MCF 10A (cell line): ENCODE measurements at regions not wholly inside any gene's neighbourhood (a gene's known extent, or its start where the extent isn't known, plus 50 kb on each side); places are given as distances from the start of the nearest gene placed in this dataset.

Source experiments
- BruUV-seq: library from RNA; stranded (reverse); fragments of 400-500 nt; replicated peaks from 2 replicates; lab custom pipeline; 2021; lab: Mats Ljungman, UMichigan
- CTCF ChIA-PET: fragments of 300-600 bp; sonication (Branson Sonifier 250); formaldehyde crosslinking; extraction: SDS; loops from one replicate; lab custom pipeline; 2021; ENCODE audit warnings: antibody characterized with exemption, inconsistent platforms; lab: Yijun Ruan, JAX
- POLR2A ChIA-PET: fragments of 300-600, 350-650 bp; sonication (Branson Sonifier 250); formaldehyde crosslinking; extraction: SDS; loops from one replicate; lab custom pipeline; 2020; ENCODE audit warnings: antibody characterized with exemption, inconsistent platforms; lab: Yijun Ruan, JAX
- DNase-seq: peaks from one replicate; pipeline ENCODE4 v3.0.0-alpha.2; 2018; ENCODE audit not compliant: unreplicated experiment
- H3K27ac Mint-ChIP-seq: one replicate; pipeline ENCODE4 v1.8.0; 2022; ENCODE audit warnings: mild to moderate bottlenecking, low read depth, mixed read lengths; ENCODE audit not compliant: unreplicated experiment
- H3K27me3 Mint-ChIP-seq: one replicate; pipeline ENCODE4 v1.8.0; 2022; ENCODE audit warnings: mixed read lengths; ENCODE audit not compliant: insufficient read depth, unreplicated experiment
- H3K36me3 Mint-ChIP-seq: one replicate; pipeline ENCODE4 v1.8.0; 2022; ENCODE audit warnings: mild to moderate bottlenecking, moderate library complexity, mixed read lengths; ENCODE audit not compliant: insufficient read depth, unreplicated experiment
- H3K4me1 Mint-ChIP-seq: one replicate; pipeline ENCODE4 v1.8.0; 2022; ENCODE audit warnings: mixed read lengths; ENCODE audit not compliant: insufficient read depth, unreplicated experiment
- H3K4me3 Mint-ChIP-seq: one replicate; pipeline ENCODE4 v1.8.0; 2022; ENCODE audit warnings: mild to moderate bottlenecking, moderate library complexity, mixed read lengths; ENCODE audit not compliant: unreplicated experiment
- H3K9me3 Mint-ChIP-seq: one replicate; pipeline ENCODE4 v1.8.0; 2022; ENCODE audit warnings: mixed read lengths; ENCODE audit not compliant: unreplicated experiment
- CTCF ChIP-seq: fragments of 200-600 bp; IDR thresholded peaks from one replicate; pipeline ENCODE4 v1.8.0; 2022; ENCODE audit warnings: antibody characterized with exemption, mild to moderate bottlenecking; ENCODE audit not compliant: unreplicated experiment
- intact Hi-C: fragments of 100-400 bp; cut with micrococcal nuclease; formaldehyde crosslinking; loops from 2 replicates; pipeline ENCODE4 v1.14.1; 2022

- Mint-ChIP-seq H3K4me1 (no peaks in the 10 kb centered on the region), H3K27ac (no peak overlapping the region), H3K36me3 (peaks cover 5% of the 10 kb centered on the region), H3K27me3 (no peaks in the 10 kb centered on the region), H3K9me3 (peaks cover 10% of the 10 kb centered on the region), H3K4me3 (no peak overlapping the region)
- BruUV-seq = no TSS peak
- no peak for TF ChIP-seq CTCF
- intact Hi-C loops = no loop called here
- ChIA-PET POLR2A (no interaction called here), CTCF (interaction anchor here (0.6 kb wide), 1 partner anchor 308 kb away, joined by 3 read pairs; no protein-coding TSS in a partner anchor)
- DNase-seq = no peak
Observed at GRCh38 chr15:93917181-93917580, 314.2 kb upstream of the MCTP2 start.

- Mint-ChIP-seq H3K4me3 (no peak overlapping the region), H3K9me3 (no peaks in the 10 kb centered on the region), H3K4me1 (no peaks in the 10 kb centered on the region), H3K36me3 (peaks cover 5% of the 10 kb centered on the region), H3K27me3 (no peaks in the 10 kb centered on the region), H3K27ac (no peak overlapping the region)
- intact Hi-C loops = no loop called here
- no peak for TF ChIP-seq CTCF
- BruUV-seq = no TSS peak
- no peak for DNase-seq
- ChIA-PET POLR2A (no interaction called here), CTCF (no interaction called here)
Observed at GRCh38 chr15:93913871-93914270, 317.5 kb upstream of the MCTP2 start.

GRCh38 chr15:93913310-93913709, 318.1 kb upstream of the MCTP2 start:
- no peak for DNase-seq
- POLR2A ChIA-PET = no interaction called here
- intact Hi-C loops = no loop called here
- no peak overlapping the region for H3K27ac Mint-ChIP-seq
- no peak overlapping the region for H3K4me3 Mint-ChIP-seq
- TF ChIP-seq CTCF = no peak
- H3K4me1 Mint-ChIP-seq = no peaks in the 10 kb centered on the region
- H3K36me3 Mint-ChIP-seq = peaks cover 5% of the 10 kb centered on the region
- BruUV-seq = no TSS peak
- H3K27me3 Mint-ChIP-seq = no peaks in the 10 kb centered on the region
- H3K9me3 Mint-ChIP-seq = no peaks in the 10 kb centered on the region
- CTCF ChIA-PET = no interaction called here

GRCh38 chr15:93900476-93901400, 330.6 kb upstream of the MCTP2 start:
- BruUV-seq = no TSS peak
- ChIA-PET CTCF (interaction anchor here (0.6 to 0.7 kb wide), 2 partner anchors 98 to 844 kb away, joined by 3 to 5 read pairs; no protein-coding TSS in a partner anchor), POLR2A (interaction anchor here (0.6 kb wide), 1 partner anchor 813 kb away, joined by 3 read pairs; no protein-coding TSS in a partner anchor)
- H3K4me1 Mint-ChIP-seq = no peaks in the 10 kb centered on the region
- no peaks in the 10 kb centered on the region for H3K36me3 Mint-ChIP-seq
- H3K4me3 Mint-ChIP-seq = no peak overlapping the region
- no peaks in the 10 kb centered on the region for H3K27me3 Mint-ChIP-seq
- no peak for TF ChIP-seq CTCF
- no peak overlapping the region for H3K27ac Mint-ChIP-seq
- no peaks in the 10 kb centered on the region for H3K9me3 Mint-ChIP-seq
- intact Hi-C loops = no loop called here
- no peak for DNase-seq
